Heart right ventricle (tissue), 16 donors: ENCODE measurements at regions not wholly inside any gene's neighbourhood (a gene's known extent, or its start where the extent isn't known, plus 50 kb on each side); places are given as distances from the start of the nearest gene placed in this dataset.
"Not testable (repeated sequence)": the region's sequence is repeated elsewhere in the genome, so short reads cannot be mapped to it uniquely, and the experiment has no call there.

Experiments
- ATAC-seq, 8 donors: fragments of 200-7000 bp; cut with Tn5 transposase; one replicate each; pipeline ENCODE4 v1.9.1; 2020; ENCODE audit warnings: mild to moderate bottlenecking in 8 of 8, moderate library complexity in 8 of 8, moderate number of reproducible peaks in 1 of 8
- DNase-seq, 2 donors: peaks; one replicate each; pipeline ENCODE4 v3.0.0-alpha.2; 2020
- H3K27ac ChIP-seq, 10 donors: fragments of 200-600 bp; sonication (generic) in 2 of 10; one replicate each; pipeline versions ENCODE4 v1.5.0 to v1.8.0; 2020 to 2022; ENCODE audit warnings: mild to moderate bottlenecking in 3 of 10
- H3K27me3 ChIP-seq, 7 donors: fragments of 200-600 bp; one replicate each; pipeline ENCODE4 v1.8.0; 2021 to 2022; ENCODE audit warnings: mild to moderate bottlenecking in 2 of 7
- H3K36me3 ChIP-seq, 9 donors: fragments of 200-600 bp; sonication (generic) in 1 of 9; one replicate each; pipeline versions ENCODE4 v1.5.0 to v1.8.0; 2020 to 2022; ENCODE audit warnings: mild to moderate bottlenecking in 2 of 9
- H3K4me1 ChIP-seq, 9 donors: fragments of 200-600 bp; sonication (generic) in 1 of 9; one replicate each; pipeline versions ENCODE4 v1.5.0 to v1.8.0; 2020 to 2022; ENCODE audit warnings: mild to moderate bottlenecking in 4 of 9
- H3K4me3 ChIP-seq, 10 donors: fragments of 200-600 bp; sonication (generic) in 2 of 10; one replicate each; pipeline versions ENCODE4 v1.5.0 to v1.8.0; 2020 to 2022; ENCODE audit warnings: mild to moderate bottlenecking in 7 of 10, moderate library complexity in 2 of 10
- H3K9me3 ChIP-seq, 11 donors: fragments of 200-600 bp in 10 of 11; sonication (generic) in 2 of 11; one replicate each; pipeline versions ENCODE4 v1.5.0 to v1.8.0; 2013 to 2022; ENCODE audit warnings: mild to moderate bottlenecking in 2 of 11, control low read depth in 1 of 11, moderate library complexity in 1 of 11
- WGBS, 2 donors: extraction: QIAGEN DNeasy Blood & Tissue Kit; methylation state at CpG; one replicate each; pipeline ENCODE4 v1.1.7; 2013; ENCODE audit warnings: inconsistent platforms in 1 of 2; 5-methylcytosine and 5-hydroxymethylcytosine counted together
- intact Hi-C, 10 donors: fragments of 100-400 bp; cut with DNase I; formaldehyde crosslinking; loops; one replicate each; pipeline versions ENCODE4 v1.11.1 to v1.14.2; 2022
- TF ChIP-seq, protein P1 (sequence below), 9 donors: fragments of 200-600 bp; sonication (generic) in 2 of 9; IDR thresholded peaks; one replicate each; pipeline versions ENCODE4 v1.5.0 to v1.8.0; 2021 to 2022; ENCODE audit warnings: antibody characterized with exemption in 9 of 9, mild to moderate bottlenecking in 5 of 9, moderate library complexity in 1 of 9
- donor health status: Arrhythmogenic right ventricular cardiomyopathy.
- donor health status: ischemic (EF 13 %, LVEDD 7.1; RV severe dilation, severe dysfunction).
- donor health status: healthy with polysubstance abuse.
- donor health status: DM: no; HTN: yes; CAD: no.
- donor health status: DM: no; HTN: no; CAD: no.
- donor health status: ischemic (EF 25% LVEDD 6.9; RV normal size, moderate dysfunction).
- donor health status: ischemic (EF 25% LVEDD 5.7; RV mildly dilated, moderate dysfunction).
- donor health status: healthy.
- donor health status: DM: yes; HTN: yes; CAD: no.
- donor health status: Ischemic cardiomyopathy.
- donor health status: ischemic (EF 35%, LVEDD 5.7; RV mildly dilated, moderate dysfunction).
- donor health status: nonischemic (EF 11% LVEDD 7.7; RV severe dilation, severe dysfunction).
- donor health status: DM: yes; HTN: yes; CAD: no.
- donor health status: PGD.
- donor health status: ischemic (EF 29% LVEDD 5.4; RV normal size, mild dysfunction).
- donor health status: nonischemic (EF 23%, LVEDD 6.1; RV moderate dilation, normal function).

GRCh38 chr4:85132117-85132516, 165.6 kb upstream of the WDFY3 start:
- Histone ChIP-seq H3K27me3 (no peaks in the 10 kb centered on the region), H3K36me3 (no peaks in the 10 kb centered on the region), H3K4me1 (peaks cover 0 to 49% (median 4%) of the 10 kb centered on the region in 9 donors), H3K9me3 (peaks cover 0 to 11% (median 0%) of the 10 kb centered on the region in 11 donors), H3K27ac (peak overlapping the region in 5 of 10 donors; percentile 53 to 85 (median 61)), H3K4me3 (no peak overlapping the region)
- ATAC-seq (peak in 5 of 8 donors; percentile 65 to 87 (median 83)), DNase-seq (no peak)
- TF ChIP-seq, protein P1, sequence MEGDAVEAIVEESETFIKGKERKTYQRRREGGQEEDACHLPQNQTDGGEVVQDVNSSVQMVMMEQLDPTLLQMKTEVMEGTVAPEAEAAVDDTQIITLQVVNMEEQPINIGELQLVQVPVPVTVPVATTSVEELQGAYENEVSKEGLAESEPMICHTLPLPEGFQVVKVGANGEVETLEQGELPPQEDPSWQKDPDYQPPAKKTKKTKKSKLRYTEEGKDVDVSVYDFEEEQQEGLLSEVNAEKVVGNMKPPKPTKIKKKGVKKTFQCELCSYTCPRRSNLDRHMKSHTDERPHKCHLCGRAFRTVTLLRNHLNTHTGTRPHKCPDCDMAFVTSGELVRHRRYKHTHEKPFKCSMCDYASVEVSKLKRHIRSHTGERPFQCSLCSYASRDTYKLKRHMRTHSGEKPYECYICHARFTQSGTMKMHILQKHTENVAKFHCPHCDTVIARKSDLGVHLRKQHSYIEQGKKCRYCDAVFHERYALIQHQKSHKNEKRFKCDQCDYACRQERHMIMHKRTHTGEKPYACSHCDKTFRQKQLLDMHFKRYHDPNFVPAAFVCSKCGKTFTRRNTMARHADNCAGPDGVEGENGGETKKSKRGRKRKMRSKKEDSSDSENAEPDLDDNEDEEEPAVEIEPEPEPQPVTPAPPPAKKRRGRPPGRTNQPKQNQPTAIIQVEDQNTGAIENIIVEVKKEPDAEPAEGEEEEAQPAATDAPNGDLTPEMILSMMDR (IDR thresholded peaks at IDR 0.05), result no peak
- intact Hi-C loops, result loop anchor here in 1 of 10 donors (5.0 kb wide), 1 partner anchor 45 kb away; no protein-coding TSS in a partner anchor

DNA sequence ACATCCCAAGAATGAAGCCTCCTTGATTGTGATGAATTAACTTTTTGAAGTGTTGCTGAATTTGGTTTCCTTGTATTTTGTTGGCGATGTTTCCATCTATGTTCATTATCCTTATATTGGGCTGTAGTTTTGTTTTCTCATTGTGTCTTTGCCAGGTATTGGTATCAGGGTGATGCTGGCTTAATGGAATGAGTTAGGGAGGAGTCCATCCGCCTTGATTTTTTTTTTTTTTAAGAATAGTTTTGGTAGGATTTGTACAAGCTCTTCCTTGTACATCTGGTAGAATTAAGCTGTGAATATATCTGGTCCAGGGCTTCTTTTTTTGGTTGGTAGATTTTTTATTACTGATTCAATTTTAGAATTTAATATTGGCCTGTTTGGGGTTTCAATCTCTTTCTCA, 166.1 kb upstream of the WDFY3 start:
- 67 to 70% methylated on average over 2 of the region's 2 CpGs for WGBS, 2 donors

DNA sequence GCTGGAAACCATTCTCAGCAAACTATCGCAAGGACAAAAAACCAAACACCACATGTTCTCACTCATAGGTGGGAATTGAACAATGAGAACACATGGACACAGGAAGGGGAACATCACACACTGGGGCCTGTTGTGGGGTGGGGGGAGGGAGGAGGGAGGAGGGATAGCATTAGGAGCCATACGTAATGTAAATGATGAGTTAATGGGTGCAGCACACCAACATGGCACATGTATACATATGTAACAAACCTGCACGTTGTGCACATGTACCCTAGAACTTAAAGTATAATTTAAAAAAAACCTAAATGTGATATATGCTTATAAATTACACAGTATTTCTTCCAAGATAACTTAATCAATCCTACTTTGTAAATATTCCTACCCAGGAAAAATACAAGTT, 173.3 kb upstream of the WDFY3 start:
- intact Hi-C loops, result loop anchor here in 9 of 10 donors (5.0 to 10.0 kb wide), 5 partner anchors 52 to 905 kb away; no protein-coding TSS in a partner anchor
- not testable (repeated sequence) for DNase-seq, H3K36me3 ChIP-seq, ATAC-seq, H3K27me3 ChIP-seq, H3K27ac ChIP-seq, H3K4me3 ChIP-seq, H3K4me1 ChIP-seq
- 92 to 93% methylated on average over 3 of the region's 3 CpGs for WGBS, 2 donors
- H3K9me3 ChIP-seq, result peaks cover 0 to 11% (median 0%) of the 10 kb centered on the region in 11 donors

More for the DNA sequence above, 166.1 kb upstream of the WDFY3 start:
- Histone ChIP-seq H3K27me3 (no peaks in the 10 kb centered on the region), H3K27ac (peak overlapping the region in 7 of 10 donors; percentile 10 to 85 (median 53)), H3K4me3 (no peak overlapping the region), H3K9me3 (peaks cover 0 to 11% (median 0%) of the 10 kb centered on the region in 11 donors), H3K36me3 (no peaks in the 10 kb centered on the region), H3K4me1 (peaks cover 0 to 44% (median 4%) of the 10 kb centered on the region in 9 donors)
- DNase-seq, result no peak
- intact Hi-C loops, result loop anchor here in 1 of 10 donors (5.0 kb wide), 1 partner anchor 45 kb away; no protein-coding TSS in a partner anchor
- ATAC-seq, result peak in 4 of 8 donors; percentile 46 to 67 (median 54)
- TF ChIP-seq, protein P1 (IDR thresholded peaks at IDR 0.05), result no peak

DNA sequence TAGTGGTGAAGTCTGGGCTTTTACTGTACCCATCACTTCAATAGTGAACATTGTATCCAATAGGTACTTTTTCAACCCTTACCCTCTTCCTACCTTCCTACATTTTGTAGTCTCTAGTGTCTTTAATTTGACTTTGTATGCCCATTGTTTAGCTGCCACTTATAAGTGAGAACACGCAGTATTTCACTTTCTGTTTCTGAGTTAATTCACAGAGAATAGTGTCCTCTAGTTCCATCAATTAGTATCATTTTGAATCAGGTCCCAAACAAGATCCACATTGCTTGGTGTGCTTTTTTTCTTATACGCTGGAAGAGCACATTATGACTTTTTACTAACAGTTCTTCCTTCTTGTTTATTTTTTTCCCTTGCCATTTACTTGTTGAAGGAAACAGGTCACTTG, 176.0 kb upstream of the WDFY3 start:
- Histone ChIP-seq H3K27me3 (no peaks in the 10 kb centered on the region), H3K36me3 (no peaks in the 10 kb centered on the region), H3K4me3 (no peak overlapping the region), H3K9me3 (no peaks in the 10 kb centered on the region), H3K27ac (peak overlapping the region in 5 of 10 donors; percentile 10 to 48 (median 23)), H3K4me1 (peaks cover 0 to 3% (median 2%) of the 10 kb centered on the region in 9 donors)
- DNase-seq (no peak), ATAC-seq (peak in 1 of 8 donors; percentile 24)
- TF ChIP-seq, protein P1 (IDR thresholded peaks at IDR 0.05), result no peak
- intact Hi-C loops, result loop anchor here in 9 of 10 donors (5.0 to 10.0 kb wide), 5 partner anchors 55 to 902 kb away; no protein-coding TSS in a partner anchor
- WGBS, 2 donors, result 61 to 64% methylated on average over 2 of the region's 2 CpGs

DNA sequence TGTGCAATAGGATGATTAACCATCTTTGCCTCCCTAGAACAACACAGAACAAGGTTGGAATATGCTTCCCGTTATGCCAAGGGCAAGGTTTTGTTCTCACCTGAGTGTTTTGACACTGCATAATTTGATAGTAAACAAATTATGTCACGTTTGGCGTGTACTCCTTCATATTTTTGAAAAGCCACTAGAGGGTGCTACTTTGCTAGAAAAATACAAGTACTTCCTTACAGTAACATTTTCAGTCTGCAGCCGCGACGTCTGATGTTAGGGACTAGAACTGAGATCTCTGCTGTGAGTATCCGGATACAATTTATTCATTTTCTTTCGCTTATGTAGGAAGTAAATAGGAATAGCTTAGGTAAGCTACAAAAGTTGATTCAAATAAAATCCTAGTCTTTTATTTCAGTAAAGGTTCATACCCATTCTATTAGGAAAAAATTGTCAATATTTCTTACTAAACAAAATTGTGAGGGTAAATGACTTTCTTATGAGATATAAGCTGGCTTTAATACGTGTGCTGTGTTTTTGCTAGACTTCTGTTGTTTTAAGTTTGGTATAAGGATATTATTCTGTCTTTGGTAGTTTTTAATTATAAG, 181.1 kb upstream of the WDFY3 start:
- TF ChIP-seq, protein P1 (IDR thresholded peaks at IDR 0.05), result peak; percentile 38 to 81 (median 72)
- Histone ChIP-seq H3K27ac (peak overlapping the region in 3 of 10 donors; percentile 25 to 57 (median 27)), H3K36me3 (no peaks in the 10 kb centered on the region), H3K4me3 (peak overlapping the region in 7 of 10 donors; percentile 18 to 46 (median 28)), H3K27me3 (no peaks in the 10 kb centered on the region), H3K4me1 (peaks cover 0 to 22% (median 11%) of the 10 kb centered on the region in 9 donors), H3K9me3 (no peaks in the 10 kb centered on the region)
- DNase-seq (peak; percentile 27 to 65), ATAC-seq (peak in 7 of 8 donors; percentile 54 to 86 (median 82))
- intact Hi-C loops, result loop anchor here (1.0 to 10.0 kb wide), 16 partner anchors 60 to 897 kb away; no protein-coding TSS in a partner anchor
- 6 to 7% methylated on average over 9 of the region's 9 CpGs for WGBS, 2 donors
